GM19025 (cell line): ENCODE measurements at regions not wholly inside any gene's neighbourhood (a gene's known extent, or its start where the extent isn't known, plus 50 kb on each side); places are given as distances from the start of the nearest gene placed in this dataset.

Source experiments
- ATAC-seq: cut with Tn5 transposase; IDR thresholded peaks from one replicate; pipeline ENCODE4 v1.9.1; 2021; ENCODE audit warnings: mild to moderate bottlenecking, low read depth, moderate library complexity; ENCODE audit not compliant: unreplicated experiment

DNA sequence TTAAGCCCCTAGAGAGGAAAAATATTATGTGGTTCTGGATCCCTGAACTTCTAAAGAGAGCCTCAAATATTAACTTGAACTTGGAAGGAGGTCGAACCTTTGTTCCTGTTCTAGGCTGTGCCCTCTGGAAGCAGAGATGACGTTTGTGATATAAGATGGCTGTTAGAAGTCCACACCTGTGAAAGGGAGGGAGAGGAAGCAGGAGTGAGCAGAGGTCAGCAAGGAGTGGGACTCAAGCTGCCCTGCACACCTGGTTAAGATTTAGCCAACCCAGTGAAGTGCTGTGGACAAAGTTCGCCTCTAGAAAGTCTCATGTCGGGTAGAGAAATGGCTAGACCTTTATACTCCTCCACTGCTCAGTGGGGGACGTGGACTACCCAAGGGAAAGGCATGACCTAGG, 566.2 kb downstream of the MID1IP1 start:
- no peak for ATAC-seq

DNA sequence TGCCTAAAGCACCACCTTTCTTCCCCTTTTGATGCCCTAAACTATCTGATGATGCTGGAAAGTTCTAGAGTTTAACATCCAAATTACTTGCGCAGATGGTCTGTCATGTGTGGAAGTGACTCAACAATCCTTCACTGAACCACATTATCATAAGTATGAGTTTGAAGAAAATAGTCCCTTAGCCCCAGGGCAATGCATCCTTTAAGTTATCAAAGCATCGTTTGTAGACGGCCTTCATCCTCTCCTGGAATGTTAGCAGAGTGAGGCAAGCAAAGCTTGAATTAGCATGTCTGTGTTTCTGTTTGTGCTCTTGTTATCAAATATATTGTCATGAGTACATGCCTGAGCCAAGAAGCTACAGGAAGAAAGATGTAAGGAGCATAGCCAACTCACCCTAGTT, 570.9 kb downstream of the MID1IP1 start:
- ATAC-seq, result no peak

DNA sequence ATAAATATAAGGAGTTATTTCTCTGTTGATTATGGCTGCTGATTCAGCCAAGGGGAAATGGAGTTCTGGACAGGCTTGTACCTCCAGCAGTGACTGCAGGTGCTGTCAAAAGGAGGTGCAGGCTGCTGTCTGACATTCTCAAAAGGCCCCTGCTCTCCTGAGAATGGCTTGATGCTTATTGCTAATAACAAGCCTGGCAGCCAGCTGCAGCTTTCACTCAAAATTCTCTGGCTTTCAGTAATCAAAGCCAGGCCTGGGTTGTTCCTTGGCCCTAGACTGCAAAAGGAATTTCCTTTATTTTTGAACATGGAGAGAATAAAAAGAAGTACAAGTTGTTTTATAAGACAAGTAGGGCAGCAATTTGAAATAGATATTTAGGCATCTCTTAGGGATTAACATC, 575.9 kb downstream of the MID1IP1 start:
- ATAC-seq, result no peak

DNA sequence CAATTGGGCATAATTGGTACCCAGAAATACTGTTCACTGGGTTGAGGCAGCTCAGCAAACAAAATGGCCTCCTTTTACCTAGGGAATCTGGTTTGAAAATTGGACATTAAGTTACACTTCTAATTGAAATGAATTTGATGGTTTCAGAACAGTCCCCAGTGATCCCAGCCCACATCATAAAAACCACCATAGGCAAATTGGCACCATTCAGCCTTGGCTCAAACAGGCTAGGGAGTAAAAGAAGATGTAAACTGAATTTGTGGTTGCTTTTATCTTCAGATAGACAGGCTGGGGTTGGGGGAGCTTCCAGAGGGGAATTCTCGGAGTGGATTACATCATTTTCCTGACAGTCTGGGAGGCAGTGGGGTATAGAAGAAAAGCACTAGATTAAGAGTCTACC, 576.5 kb downstream of the MID1IP1 start:
- ATAC-seq, result no peak

DNA sequence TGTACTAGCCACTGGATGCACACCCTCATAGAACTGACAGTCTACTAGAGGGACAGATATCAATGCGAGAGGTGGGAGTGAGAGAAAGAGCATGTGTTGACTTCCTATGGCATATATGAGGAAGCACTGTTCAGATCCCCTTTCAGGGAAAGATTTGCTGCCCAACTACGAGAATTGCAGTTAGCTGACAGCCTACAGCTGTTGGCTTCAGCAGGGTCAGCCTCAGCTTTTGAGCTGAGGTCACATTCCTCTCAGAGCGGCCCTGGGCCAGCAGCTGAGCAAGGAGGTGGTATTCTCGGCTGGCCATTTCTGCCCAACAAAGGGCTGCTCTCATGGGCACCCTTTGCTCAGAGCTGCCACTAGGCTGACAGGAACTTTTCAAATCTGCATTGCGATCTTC, 580.2 kb downstream of the MID1IP1 start:
- no peak for ATAC-seq

DNA sequence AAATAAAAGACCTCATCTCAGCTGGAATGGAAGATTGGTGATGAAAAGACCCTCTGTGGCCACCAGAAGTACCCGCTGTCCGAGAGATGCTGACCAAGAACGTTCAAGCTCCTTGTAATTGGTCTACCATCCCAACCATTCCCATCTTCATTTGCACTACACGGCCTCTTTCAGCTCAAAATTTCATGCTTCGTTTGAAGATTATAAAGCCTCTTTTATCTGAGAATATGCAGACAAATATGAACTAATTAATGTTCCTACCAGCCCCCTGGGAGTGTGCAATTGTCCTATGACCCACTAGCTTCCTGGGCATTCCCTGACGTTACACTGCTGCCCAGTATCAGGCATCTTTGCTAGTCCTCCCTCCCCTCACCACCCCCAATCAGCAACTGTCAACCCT, 583.7 kb downstream of the MID1IP1 start:
- no peak for ATAC-seq

DNA sequence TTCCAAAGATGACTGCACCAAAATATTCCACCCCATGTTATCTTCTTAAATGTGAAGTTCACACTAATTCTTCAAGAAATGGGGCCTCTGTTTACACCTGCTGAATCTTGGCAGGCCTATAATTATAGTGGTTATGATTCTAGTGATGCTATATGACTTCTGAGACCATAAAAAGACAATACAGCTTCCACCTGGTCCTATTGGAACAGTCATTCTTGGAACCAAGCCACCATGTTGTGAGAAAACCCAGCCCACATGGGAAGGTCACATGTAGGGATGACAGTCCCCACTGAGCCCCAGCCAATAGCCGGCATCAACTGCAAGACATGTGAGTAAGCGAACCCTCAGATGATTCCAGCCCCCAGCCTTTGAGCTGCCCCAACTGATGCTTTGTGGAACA, 587.5 kb downstream of the MID1IP1 start:
- ATAC-seq, result no peak

DNA sequence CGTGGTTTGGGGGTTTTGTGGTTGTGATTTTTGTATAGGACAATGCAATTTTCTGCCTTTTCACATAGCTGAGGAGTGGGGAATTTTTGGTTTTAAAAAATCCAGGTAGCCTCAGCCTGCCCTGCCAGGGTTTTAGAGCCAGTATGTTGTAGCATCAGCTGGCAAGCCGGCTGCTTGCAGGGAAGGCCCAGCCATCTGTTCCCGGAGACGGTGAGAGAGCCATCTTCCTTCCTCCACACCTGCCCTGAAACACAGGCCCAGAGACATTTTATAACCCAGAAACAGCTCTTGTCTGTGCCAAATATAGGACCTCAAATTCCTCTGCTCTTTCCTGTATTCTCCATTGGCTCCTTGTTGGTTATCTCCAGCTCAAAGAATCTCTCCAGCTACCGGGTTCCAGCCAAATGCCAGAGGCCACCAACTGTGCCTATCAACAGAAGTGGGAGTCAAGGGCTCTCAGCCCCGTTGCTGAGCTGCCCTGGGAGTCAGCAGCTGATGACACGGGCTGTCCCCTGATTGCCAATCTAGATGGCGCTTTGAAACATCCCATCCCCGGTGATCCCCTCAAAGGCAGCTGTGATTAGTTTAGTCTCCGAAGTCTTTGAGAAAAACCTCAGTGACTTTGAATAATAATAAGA, 595.2 kb downstream of the MID1IP1 start:
- ATAC-seq, result no peak

DNA sequence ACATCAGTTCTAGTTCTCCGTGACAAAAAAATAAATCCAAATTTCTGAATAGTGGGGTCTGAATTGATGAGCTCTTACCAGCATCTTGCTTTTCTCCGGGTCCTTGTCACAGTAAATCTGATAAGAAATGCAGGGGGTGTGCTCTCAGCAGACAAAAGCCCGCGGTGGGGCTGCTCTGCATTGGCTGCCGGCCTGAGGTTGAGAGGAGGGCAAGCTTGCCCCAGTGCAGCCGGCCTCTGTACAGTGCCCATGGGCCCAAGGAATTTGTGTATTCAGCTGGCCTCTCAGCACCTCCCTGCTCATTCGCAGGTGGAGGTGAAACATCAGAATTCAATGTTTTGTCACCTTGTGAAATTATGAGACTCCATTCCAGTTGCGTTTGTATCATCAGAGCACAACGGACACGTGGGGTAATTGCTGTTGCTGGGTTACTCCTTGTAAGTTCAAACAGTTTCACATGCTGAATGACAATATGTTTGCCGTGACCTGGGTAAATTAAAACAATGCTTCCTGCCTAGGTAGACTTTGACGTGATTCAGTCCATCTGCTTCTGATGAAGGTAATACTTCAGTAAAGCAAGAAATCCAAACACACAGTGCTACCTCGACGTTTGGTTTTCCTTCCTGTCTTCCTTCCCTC, 596.4 kb downstream of the MID1IP1 start:
- ATAC-seq, result no peak

DNA sequence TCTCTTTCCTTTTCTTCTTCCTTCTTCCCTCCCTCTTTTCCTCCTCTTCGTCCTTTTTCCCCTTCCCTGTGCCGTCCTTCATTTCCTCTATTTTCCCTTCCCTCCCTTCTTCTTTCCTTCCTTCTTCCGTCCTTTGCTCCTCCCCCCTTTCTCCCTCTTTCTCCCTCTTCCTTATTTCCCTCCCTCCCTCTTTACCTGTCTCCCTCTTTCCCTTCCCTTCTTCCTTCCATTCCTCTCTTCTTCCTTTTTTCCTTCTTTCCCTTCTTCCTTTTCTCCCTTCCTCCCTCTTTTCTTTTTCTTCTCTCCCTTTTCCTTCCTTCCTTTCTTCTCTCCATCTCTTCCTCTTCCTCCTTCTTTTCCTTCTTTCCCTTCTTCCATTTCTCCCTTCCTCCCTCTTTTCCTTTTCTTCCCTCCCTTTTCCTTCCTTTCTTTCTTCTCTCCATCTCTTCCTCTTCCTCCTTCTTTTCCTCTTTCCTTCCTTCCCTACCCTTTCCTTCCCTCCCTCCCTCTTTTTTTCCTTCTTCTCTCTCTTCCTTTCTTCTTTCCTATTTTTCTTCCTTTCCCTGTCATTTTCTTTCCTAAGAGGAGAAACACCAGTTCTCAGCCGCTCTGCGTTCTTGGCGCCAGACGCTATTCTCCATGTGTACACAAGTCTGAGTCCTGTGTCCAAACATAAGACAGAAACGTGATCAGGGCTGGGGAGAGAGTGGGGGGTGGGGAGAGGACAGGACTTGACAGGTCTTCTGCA, 597.1 kb downstream of the MID1IP1 start:
- ATAC-seq, result no peak

DNA sequence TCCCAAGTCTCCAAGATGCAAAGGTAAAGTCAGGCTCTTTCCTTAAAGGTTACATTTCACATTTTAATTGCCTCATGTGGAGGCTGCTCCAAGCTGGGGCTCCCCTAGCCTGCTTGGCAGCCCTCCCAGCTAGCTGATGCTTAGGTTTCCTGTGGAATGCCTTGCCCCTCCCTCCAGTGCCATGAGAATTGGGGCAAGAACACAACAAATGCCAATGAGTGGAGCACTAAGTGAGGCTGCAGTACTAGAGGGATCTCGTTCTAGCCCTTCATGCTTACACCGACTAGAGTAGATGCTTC, 597.7 kb downstream of the MID1IP1 start:
- no peak for ATAC-seq

DNA sequence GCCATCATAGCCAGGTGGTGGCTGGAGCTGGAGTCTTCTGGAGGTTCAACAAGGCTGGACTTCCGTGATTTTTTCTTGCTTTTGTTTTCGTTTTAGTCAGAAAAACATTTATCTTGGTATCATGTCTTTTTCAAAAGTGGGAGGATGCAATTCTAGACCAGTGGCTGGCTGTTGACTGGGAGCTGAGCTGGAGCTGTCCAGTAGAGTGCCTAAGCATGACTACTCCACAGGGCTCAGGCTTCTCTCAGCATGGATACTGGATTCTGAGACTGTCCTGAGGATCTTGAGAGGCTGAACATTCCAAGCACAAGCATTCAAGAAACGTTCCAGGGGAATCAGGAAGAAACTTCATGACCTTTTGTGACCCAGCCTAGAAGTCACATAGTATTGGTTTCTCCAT, 598.1 kb downstream of the MID1IP1 start:
- no peak for ATAC-seq

DNA sequence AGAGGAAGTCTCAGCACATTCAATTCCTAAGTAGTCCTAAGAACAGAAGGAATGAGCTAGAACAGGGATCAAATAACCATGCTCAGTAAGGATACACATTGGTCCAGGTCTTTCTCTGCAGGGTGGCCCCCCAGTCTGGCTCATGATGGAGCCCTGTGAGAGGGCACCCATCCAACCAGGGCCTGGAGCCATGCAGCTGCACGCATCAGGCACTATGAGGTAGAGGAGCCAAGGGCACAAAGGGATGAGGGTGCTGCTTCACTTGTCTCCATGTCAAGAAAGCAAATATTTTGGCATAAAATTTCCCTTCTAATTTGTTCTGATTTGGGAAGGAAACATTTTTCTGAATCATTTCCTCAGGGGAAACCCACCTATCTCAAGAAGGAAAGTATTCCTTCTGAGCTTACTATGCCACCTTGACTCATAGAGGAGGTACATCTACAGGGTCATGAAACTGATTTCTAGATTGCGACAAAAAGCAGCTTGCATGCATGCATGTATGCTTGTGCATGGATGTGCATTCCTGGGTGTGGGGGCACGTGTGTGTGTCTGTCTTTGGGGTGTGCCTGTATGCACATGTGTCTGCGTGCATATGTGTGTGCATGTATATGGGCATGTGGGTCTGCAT, 600.3 kb downstream of the MID1IP1 start:
- ATAC-seq, result no peak

DNA sequence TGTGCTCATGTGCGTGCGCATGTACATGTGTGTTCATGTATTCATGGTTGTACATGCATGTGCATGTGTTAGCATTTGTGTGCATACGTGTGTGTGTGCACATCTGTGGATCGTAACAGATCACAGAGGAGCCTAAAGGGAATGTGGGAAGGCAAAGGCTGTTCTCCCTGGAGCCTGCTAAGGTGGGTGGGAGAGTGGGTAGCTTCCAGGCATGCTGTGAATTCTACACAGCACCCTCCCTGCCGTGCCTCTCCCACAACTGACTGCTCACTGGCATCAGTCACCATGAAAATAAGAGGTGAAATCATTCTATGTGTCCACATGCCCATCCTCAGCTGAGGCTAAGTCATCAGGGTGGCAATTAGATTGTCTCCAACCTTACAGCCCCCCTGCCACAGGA, 600.9 kb downstream of the MID1IP1 start:
- ATAC-seq, result no peak

DNA sequence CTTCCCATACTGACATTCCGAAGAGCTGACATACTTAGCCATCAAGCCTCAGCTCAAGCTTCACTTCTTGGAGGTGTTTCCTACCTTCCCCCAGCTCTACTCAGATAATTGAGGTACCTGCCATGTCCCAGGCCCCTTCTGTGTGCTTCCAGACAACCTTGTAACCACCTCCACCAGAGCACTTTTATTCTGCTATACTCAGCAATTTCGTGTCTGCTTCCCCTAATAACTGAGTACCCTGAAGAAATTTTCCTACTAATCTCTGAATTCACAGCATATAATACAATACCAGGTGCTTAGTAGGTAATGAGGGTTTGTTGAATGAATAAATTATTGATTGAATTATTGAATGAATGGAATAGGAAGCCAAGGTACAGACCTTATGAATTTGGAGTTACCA, 605.5 kb downstream of the MID1IP1 start:
- ATAC-seq, result no peak

DNA sequence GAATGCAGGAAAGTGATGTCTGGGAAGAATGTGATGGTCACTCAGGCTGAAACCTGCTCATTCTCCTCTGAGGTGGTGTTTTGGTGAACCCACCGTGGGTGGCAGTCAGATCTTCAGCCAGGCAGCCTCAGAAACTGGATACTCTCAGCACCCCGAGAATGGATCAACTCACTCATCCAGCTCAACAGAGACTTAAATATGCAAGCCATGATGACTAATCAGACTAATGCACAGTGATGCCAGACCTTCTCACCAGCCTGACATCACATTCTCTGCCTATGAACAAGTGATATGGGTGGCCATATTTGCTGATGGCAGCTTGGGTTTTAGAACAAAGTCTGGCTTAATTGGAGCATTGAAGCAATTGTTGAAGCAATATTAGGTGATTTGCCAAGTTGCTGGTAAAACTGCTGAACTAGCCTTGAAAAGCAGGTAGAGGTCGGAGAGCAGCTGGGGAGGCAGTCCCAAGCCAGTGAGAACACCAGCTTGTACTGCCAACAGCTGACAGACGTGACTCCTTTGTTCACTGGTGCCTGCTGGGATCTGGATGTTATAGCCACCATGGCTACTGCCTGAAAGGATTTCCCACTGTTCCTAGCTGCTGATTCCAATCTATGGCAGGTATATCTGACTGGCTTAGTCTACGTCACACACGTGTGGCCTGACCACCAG, 608.1 kb downstream of the MID1IP1 start:
- no peak for ATAC-seq

DNA sequence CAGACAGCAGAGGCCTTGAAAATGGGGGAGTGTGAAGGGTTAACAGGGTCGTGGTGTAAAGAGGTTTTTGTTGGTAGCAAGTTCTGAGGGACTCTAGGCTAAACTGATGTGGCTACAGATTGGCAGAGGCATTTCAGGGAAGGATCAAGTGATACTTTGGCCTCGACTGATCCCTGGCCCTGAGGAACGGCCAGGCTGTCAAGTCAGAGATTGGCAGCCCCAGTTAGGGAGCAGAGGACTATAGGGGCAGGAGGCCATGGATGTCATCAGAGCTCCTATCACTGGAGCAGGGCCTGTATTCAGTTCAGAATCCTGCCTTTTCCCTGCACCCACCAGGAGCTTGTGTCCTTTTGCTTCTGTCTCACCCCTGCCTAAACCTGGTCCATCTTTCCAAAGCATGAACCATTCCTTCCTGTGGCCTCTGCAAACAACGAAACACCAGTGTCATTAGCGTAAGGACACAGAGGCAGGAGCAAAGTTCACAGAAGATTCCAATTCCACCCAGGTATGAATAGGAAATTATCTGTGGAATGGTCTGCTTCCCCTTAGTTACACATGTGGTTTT, 613.1 kb downstream of the MID1IP1 start:
- no peak for ATAC-seq

DNA sequence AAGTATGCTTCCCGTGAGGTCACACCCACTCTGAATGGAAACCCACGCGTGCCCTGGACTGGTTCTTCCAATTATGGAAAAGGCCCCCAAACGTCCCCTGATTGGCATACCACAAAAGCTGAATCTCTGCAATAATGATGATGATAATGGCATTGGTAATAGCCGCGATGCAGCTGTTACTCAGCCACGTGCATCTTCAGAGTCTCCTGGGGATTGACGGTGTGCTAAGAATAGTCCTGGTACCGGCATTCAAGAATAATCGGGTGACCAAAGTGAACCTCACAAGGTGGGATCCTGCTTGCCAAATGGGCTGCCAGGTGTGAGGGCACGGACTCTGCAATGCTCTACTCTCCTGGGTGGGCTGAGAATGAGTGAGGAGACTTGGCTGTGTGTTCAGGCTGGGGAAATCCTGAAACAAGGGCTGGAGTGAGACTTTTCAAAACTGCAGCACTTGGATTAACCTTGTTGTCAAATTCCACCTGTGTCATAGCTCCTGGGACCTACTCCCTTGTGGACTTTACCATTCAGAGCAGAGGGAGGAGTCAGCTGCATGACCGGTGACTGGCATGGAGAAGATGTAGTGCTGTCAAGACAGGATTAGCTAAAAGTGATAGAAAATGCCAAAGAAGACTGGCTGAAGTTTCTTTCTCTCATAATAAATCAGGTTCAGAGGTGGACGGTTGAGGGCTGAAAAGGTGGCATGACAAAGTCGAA, 615.4 kb downstream of the MID1IP1 start:
- ATAC-seq, result no peak

DNA sequence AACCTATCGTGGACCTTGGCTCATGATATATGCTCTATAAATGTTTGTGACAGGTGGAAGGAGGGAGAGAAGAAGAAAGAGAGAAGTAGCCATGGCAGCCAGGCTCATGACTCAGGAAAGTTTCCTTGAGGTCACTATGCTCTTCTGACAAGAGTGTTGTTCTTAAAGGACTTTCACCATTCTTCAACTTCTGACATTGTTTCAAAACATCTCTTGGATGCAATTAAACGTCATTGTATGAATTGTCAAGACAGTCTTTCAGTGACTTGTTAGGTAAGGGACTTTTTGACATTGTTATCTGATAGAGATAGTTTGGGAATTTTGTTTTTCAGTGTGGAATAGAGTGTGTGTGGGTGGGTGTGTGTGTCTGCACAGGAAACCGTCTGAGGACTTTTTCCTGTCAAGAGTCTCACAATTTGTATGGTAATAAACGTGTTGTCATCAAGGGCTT, 617.0 kb downstream of the MID1IP1 start:
- ATAC-seq, result no peak
